Prostate gland (tissue), 2 donors: ENCODE measurements at regions not wholly inside any gene's neighbourhood (a gene's known extent, or its start where the extent isn't known, plus 50 kb on each side); places are given as distances from the start of the nearest gene placed in this dataset.

Experiments
- POLR2AphosphoS5 ChIP-seq: sonication (generic); formaldehyde crosslinking; IDR thresholded peaks from one replicate; pipeline ENCODE4 v1.6.1; 2017; ENCODE audit warnings: antibody characterized with exemption
- TF ChIP-seq, protein P1 (sequence below), 4 experiments: fragments of 200-600 bp in 2 of 4; fragments of 450-650 bp in 2 of 4; sonication (generic) in 2 of 4; IDR thresholded peaks; 1 replicate in 3 of 4; 2 replicates in 1 of 4; pipeline ENCODE4 v1.5.1; 2016 to 2019; ENCODE audit warnings: antibody characterized with exemption in 4 of 4, mild to moderate bottlenecking in 2 of 4, moderate library complexity in 2 of 4

DNA sequence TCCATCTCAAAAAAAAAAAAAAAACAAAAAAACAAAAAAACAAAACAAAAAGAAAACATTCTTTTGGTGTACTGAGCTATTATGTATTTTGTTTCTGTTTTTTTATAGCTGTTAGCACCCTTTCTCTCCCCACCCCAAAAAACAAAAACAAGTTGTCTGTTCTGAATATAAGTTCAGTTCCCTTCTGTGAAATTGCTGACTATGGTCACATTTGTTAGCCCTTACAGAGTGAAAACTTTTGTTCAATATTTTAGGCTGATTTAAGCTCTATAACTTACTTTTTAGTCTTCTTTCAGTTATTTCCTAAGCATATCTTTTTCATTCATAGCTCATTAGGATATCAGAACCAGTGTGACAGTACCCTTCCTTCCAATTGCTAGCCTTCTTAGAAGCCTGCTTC, 1056.6 kb upstream of the NCAM2 start:
- TF ChIP-seq POLR2AphosphoS5, result no peak
- TF ChIP-seq, protein P1, sequence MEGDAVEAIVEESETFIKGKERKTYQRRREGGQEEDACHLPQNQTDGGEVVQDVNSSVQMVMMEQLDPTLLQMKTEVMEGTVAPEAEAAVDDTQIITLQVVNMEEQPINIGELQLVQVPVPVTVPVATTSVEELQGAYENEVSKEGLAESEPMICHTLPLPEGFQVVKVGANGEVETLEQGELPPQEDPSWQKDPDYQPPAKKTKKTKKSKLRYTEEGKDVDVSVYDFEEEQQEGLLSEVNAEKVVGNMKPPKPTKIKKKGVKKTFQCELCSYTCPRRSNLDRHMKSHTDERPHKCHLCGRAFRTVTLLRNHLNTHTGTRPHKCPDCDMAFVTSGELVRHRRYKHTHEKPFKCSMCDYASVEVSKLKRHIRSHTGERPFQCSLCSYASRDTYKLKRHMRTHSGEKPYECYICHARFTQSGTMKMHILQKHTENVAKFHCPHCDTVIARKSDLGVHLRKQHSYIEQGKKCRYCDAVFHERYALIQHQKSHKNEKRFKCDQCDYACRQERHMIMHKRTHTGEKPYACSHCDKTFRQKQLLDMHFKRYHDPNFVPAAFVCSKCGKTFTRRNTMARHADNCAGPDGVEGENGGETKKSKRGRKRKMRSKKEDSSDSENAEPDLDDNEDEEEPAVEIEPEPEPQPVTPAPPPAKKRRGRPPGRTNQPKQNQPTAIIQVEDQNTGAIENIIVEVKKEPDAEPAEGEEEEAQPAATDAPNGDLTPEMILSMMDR (IDR thresholded peaks at IDR 0.05), result no peak
